K562 (cell line): ENCODE measurements at regions not wholly inside any gene's neighbourhood (a gene's known extent, or its start where the extent isn't known, plus 50 kb on each side); places are given as distances from the start of the nearest gene placed in this dataset.
A peak's percentile ranks its signal among the peaks of the same experiment; 100 is the strongest.

ENCODE experiments used
- AFF1 ChIP-seq, 2 experiments: fragments of 450-650 bp; IDR thresholded peaks; 2 replicates each; pipeline ENCODE4 v1.6.1; 2018; ENCODE audit warnings: mild to moderate bottlenecking in 2 of 2, low read depth in 1 of 2; ENCODE audit not compliant: partially characterized antibody in 2 of 2
- ATF6 ChIP-seq: sonication (generic); formaldehyde crosslinking; IDR thresholded peaks from 2 replicates; pipeline ENCODE4 v1.4.0; 2020; ENCODE audit warnings: mild to moderate bottlenecking, missing genetic modification reagents
- CCNT2 ChIP-seq: IDR thresholded peaks from 2 replicates; pipeline ENCODE4 v1.6.1; 2011; ENCODE audit warnings: borderline replicate concordance, low read depth, mild to moderate bottlenecking, moderate library complexity, mixed read lengths, low read length; ENCODE audit not compliant: insufficient read length; ENCODE audit errors: extremely low read depth
- DEAF1 ChIP-seq: fragments of 450-650 bp; formaldehyde crosslinking; IDR thresholded peaks from 2 replicates; pipeline ENCODE4 v1.4.0; 2020; ENCODE audit warnings: mild to moderate bottlenecking, moderate library complexity
- E2F5 ChIP-seq: sonication (generic); formaldehyde crosslinking; IDR thresholded peaks from 2 replicates; pipeline ENCODE4 v1.8.0; 2022; ENCODE audit warnings: mild to moderate bottlenecking, missing genetic modification reagents
- ETV1 ChIP-seq: fragments of 450-650 bp; conservative IDR thresholded peaks from 2 replicates; pipeline ENCODE4 v1.6.1; 2016; ENCODE audit warnings: missing genetic modification characterization, control low read depth, low read depth, missing compliant biosample characterization
- GTF2B ChIP-seq: IDR thresholded peaks from 2 replicates; pipeline ENCODE4 v1.6.1; 2011; ENCODE audit not compliant: insufficient read length; ENCODE audit errors: extremely low read depth
- MTA2 ChIP-seq: fragments of 450-650 bp; IDR thresholded peaks from 2 replicates; pipeline ENCODE4 v1.6.1; 2016; ENCODE audit warnings: low read depth
- NCOR1 ChIP-seq: fragments of 450-650 bp; IDR thresholded peaks from 2 replicates; pipeline ENCODE4 v1.6.1; 2016; ENCODE audit warnings: mild to moderate bottlenecking, moderate library complexity
- NR3C1 ChIP-seq: sonication (generic); formaldehyde crosslinking; IDR thresholded peaks from 2 replicates; pipeline ENCODE4 v1.8.1; 2022; ENCODE audit warnings: missing genetic modification reagents
- PYGO2 ChIP-seq: fragments of 450-650 bp; IDR thresholded peaks from 2 replicates; pipeline ENCODE4 v1.6.1; 2016; ENCODE audit warnings: mild to moderate bottlenecking, missing genetic modification characterization, moderate library complexity, missing compliant biosample characterization
- SMARCC2 ChIP-seq: fragments of 450-650 bp; IDR thresholded peaks from 2 replicates; pipeline ENCODE4 v1.6.1; 2017; ENCODE audit warnings: antibody characterized with exemption, moderate library complexity, mild to moderate bottlenecking, low read depth
- TBL1XR1 ChIP-seq, 2 experiments: IDR thresholded peaks; 2 replicates each; pipeline ENCODE4 v1.6.1; 2012; ENCODE audit warnings: improper control_type of control experiment in 2 of 2, low read length in 2 of 2, mild to moderate bottlenecking in 1 of 2
- ZKSCAN8 ChIP-seq: fragments of 200-800 bp; sonication (Bioruptor generic); IDR thresholded peaks from 2 replicates; pipeline ENCODE4 v1.6.1; 2016; ENCODE audit warnings: missing genetic modification characterization, missing compliant biosample characterization
- ZNF274 ChIP-seq: IDR thresholded peaks from 2 replicates; pipeline ENCODE4 v1.6.1; 2011; ENCODE audit warnings: low read depth, mild to moderate bottlenecking, low read length, moderate library complexity, borderline replicate concordance
- ZNF584 ChIP-seq: fragments of 200-800 bp; sonication (Bioruptor generic); IDR thresholded peaks from 2 replicates; pipeline ENCODE4 v1.6.1; 2016; ENCODE audit warnings: low read depth, mild to moderate bottlenecking, missing genetic modification characterization, missing compliant biosample characterization
- ZNF75A ChIP-seq: fragments of 450-650 bp; formaldehyde crosslinking; IDR thresholded peaks from 2 replicates; pipeline ENCODE4 v1.4.0; 2020; ENCODE audit warnings: mild to moderate bottlenecking
- ZNF79 ChIP-seq: fragments of 250-450 bp; sonication (Bioruptor Pico); IDR thresholded peaks from 2 replicates; pipeline ENCODE4 v1.4.0; 2020; ENCODE audit warnings: low read depth, mild to moderate bottlenecking, moderate library complexity

GRCh38 chr2:195602687-195603086 lies 54.3 kb upstream of the SLC39A10 start (continued):
- TF ChIP-seq ZNF79 (no peak), DEAF1 (CRISPR knock-in tag) (no peak), ZKSCAN8 (CRISPR knock-in tag) (no peak), AFF1 (IDR thresholded peaks at IDR 0.05; ENCODE audit: low read depth in 1 of 2, partially characterized antibody in 2 of 2) (no peak), GTF2B (no peak), CCNT2 (peak; percentile 55), TBL1XR1 (IDR thresholded peaks at IDR 0.05; ENCODE audit: low read length in 2 of 2) (peak in 1 of 2 experiments; percentile 58; a peak in 1 of 4 replicates), NR3C1 (CRISPR knock-in tag) (no peak), ATF6 (CRISPR knock-in tag) (no peak), SMARCC2 (no peak), ZNF274 (no peak), E2F5 (CRISPR knock-in tag) (no peak), ETV1 (tag) (no peak), ZNF75A (no peak), ZNF584 (CRISPR knock-in tag) (no peak), PYGO2 (tag) (no peak), NCOR1 (0 out of 2 replicates have a peak, but pooled peaks have one; percentile 25), MTA2 (no peak)
